Testis (tissue), 2 donors: ENCODE measurements at regions not wholly inside any gene's neighbourhood (a gene's known extent, or its start where the extent isn't known, plus 50 kb on each side); places are given as distances from the start of the nearest gene placed in this dataset.
"Not testable (repeated sequence)": the region's sequence is repeated elsewhere in the genome, so short reads cannot be mapped to it uniquely, and the experiment has no call there.

Experiments used
- POLR2A ChIP-seq: fragments of 450-650 bp; IDR thresholded peaks from one replicate; pipeline ENCODE4 v1.6.1; 2017; ENCODE audit warnings: antibody characterized with exemption, mild to moderate bottlenecking, moderate library complexity
- TF ChIP-seq, protein P1 (sequence below), 3 experiments: fragments of 450-650 bp in 2 of 3; fragments of 200-600 bp in 1 of 3; sonication (generic) in 1 of 3; IDR thresholded peaks; one replicate each; pipeline ENCODE4 v1.5.1; 2016 to 2019; ENCODE audit warnings: antibody characterized with exemption in 3 of 3, mild to moderate bottlenecking in 2 of 3, moderate library complexity in 1 of 3

DNA sequence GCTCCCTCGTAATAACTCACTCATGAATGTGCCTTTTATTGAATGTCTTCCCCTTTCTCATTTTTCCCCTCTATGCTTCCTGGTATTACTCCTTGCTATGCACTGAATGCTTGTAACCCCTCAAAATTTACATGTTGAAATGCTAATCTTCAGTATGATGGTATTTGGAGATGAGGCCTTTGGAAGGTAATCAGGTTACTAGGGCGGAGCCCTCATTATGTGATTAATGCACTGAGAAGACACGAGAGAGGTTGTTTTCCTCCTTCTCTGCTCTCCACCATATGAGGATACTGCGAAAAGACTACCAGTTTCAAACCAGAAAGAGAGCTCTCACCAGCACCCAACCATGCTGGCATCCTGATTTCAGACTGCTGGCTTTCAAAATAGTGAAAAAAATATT, 52.2 kb upstream of the LANCL3 start:
- TF ChIP-seq, protein P1, sequence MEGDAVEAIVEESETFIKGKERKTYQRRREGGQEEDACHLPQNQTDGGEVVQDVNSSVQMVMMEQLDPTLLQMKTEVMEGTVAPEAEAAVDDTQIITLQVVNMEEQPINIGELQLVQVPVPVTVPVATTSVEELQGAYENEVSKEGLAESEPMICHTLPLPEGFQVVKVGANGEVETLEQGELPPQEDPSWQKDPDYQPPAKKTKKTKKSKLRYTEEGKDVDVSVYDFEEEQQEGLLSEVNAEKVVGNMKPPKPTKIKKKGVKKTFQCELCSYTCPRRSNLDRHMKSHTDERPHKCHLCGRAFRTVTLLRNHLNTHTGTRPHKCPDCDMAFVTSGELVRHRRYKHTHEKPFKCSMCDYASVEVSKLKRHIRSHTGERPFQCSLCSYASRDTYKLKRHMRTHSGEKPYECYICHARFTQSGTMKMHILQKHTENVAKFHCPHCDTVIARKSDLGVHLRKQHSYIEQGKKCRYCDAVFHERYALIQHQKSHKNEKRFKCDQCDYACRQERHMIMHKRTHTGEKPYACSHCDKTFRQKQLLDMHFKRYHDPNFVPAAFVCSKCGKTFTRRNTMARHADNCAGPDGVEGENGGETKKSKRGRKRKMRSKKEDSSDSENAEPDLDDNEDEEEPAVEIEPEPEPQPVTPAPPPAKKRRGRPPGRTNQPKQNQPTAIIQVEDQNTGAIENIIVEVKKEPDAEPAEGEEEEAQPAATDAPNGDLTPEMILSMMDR (IDR thresholded peaks at IDR 0.05): not testable (repeated sequence)
- TF ChIP-seq POLR2A: not testable (repeated sequence)
